Omental fat pad (tissue), 3 donors: ENCODE measurements at regions not wholly inside any gene's neighbourhood (a gene's known extent, or its start where the extent isn't known, plus 50 kb on each side); places are given as distances from the start of the nearest gene placed in this dataset.

ENCODE experiments used
- ATAC-seq: fragments of 150-250 bp; one replicate; pipeline ENCODE4 v1.9.1; 2016; ENCODE audit warnings: mild to moderate bottlenecking, moderate library complexity; ENCODE audit not compliant: low FRiP score
- DNase-seq: peaks from one replicate; pipeline ENCODE4 v3.0.0-alpha.2; 2019; ENCODE audit warnings: low spot score
- CTCF ChIP-seq, 3 donors: fragments of 450-650 bp; IDR thresholded peaks; one replicate each; pipeline ENCODE4 v1.5.1; 2016 to 2017; ENCODE audit warnings: antibody characterized with exemption in 3 of 3, mild to moderate bottlenecking in 3 of 3, moderate library complexity in 2 of 3

DNA sequence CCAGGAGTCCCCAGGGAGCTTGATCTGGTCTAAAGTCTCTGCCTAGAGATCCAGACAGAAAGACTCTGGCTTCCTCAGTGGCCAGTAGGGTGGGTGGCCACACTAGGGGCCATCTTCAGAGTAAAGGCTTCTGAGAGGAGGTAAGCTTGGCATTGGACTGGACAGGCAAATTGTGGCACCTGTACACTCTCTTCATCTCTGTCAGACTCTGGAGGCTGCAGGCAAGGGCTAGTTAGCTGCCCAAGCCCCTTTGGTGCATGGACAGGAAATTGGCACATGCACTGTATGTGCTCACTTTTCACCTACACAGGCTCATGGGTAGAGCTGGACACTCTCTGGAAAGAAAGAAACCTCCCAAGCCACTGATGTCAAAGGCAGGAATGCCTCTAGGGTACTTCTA, 142.8 kb downstream of the PJA1 start:
- TF ChIP-seq CTCF (IDR thresholded peaks at IDR 0.05) = no peak
- ATAC-seq = no peak
- no peak for DNase-seq

- no peak for ATAC-seq
- no peak for DNase-seq
- TF ChIP-seq CTCF (IDR thresholded peaks at IDR 0.05) = no peak
These were observed 143.9 kb downstream of the PJA1 start for GRCh38 chrX:69021141-69021960.

- TF ChIP-seq CTCF (IDR thresholded peaks at IDR 0.05) = no peak
- DNase-seq = no peak
- ATAC-seq = no peak
These were observed 144.9 kb downstream of the PJA1 start for GRCh38 chrX:69020316-69020715.

GRCh38 chrX:69019073-69019890, 146.0 kb downstream of the PJA1 start:
- ATAC-seq = no peak
- no peak for TF ChIP-seq CTCF (IDR thresholded peaks at IDR 0.05)
- DNase-seq = no peak

GRCh38 chrX:69018416-69019072, 146.7 kb downstream of the PJA1 start:
- no peak for DNase-seq
- no peak for ATAC-seq

More at GRCh38 chrX:69018416-69019072, 146.7 kb downstream of the PJA1 start:
- TF ChIP-seq CTCF (IDR thresholded peaks at IDR 0.05) = no peak
